ENCODE measurements at regions not wholly inside any gene's neighbourhood (a gene's known extent, or its start where the extent isn't known, plus 50 kb on each side); places are given as distances from the start of the nearest gene placed in this dataset.

DNA sequence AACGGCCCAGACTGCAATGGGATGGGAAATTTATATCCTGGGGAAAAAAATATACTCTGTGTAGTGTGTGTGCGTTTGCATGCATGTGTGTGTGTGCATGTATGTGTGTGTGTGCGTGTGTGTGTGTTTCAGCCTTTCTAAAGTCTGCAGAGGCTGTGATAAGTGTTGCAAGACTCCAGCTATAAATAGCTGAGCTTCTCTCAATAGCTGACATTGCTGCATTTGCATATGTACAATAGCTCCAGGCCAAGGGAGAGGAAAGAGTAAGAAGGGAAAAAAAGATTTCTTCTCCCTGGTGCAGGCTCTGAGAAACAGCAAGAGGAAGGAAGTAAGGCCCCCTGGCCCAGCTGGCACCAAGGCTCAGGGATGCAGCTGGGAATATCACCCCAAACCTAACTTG lies 483.0 kb downstream of the MN1 start:
- TF ChIP-seq, protein P1, sequence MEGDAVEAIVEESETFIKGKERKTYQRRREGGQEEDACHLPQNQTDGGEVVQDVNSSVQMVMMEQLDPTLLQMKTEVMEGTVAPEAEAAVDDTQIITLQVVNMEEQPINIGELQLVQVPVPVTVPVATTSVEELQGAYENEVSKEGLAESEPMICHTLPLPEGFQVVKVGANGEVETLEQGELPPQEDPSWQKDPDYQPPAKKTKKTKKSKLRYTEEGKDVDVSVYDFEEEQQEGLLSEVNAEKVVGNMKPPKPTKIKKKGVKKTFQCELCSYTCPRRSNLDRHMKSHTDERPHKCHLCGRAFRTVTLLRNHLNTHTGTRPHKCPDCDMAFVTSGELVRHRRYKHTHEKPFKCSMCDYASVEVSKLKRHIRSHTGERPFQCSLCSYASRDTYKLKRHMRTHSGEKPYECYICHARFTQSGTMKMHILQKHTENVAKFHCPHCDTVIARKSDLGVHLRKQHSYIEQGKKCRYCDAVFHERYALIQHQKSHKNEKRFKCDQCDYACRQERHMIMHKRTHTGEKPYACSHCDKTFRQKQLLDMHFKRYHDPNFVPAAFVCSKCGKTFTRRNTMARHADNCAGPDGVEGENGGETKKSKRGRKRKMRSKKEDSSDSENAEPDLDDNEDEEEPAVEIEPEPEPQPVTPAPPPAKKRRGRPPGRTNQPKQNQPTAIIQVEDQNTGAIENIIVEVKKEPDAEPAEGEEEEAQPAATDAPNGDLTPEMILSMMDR (IDR thresholded peaks at IDR 0.05; ENCODE audit: low read depth, low read length), result no peak
- no peak for TF ChIP-seq POLR2A (IDR thresholded peaks at IDR 0.05; ENCODE audit: extremely low read depth, insufficient read length)
- TF ChIP-seq, protein P2, sequence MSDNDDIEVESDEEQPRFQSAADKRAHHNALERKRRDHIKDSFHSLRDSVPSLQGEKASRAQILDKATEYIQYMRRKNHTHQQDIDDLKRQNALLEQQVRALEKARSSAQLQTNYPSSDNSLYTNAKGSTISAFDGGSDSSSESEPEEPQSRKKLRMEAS (IDR thresholded peaks at IDR 0.05; ENCODE audit: low read depth, low read length), result no peak
- no peak for TF ChIP-seq MYC (IDR thresholded peaks at IDR 0.05; ENCODE audit: low read depth, low read length)

All from NB4 (cell line).